Stimulated activated CD4-positive, alpha-beta T cell treated with anti-CD3 and anti-CD28 coated beads, Interleukin-1b, Interleukin-23, amount 100 ng/mL, for 4 hours (primary cell): ENCODE measurements at regions not wholly inside any gene's neighbourhood (a gene's known extent, or its start where the extent isn't known, plus 50 kb on each side); places are given as distances from the start of the nearest gene placed in this dataset.

Experiments used
- DNase-seq, 2 donors: peaks; one replicate each; pipeline ENCODE4 v3.0.0-alpha.2; 2020; ENCODE audit warnings: low read depth in 2 of 2

DNA sequence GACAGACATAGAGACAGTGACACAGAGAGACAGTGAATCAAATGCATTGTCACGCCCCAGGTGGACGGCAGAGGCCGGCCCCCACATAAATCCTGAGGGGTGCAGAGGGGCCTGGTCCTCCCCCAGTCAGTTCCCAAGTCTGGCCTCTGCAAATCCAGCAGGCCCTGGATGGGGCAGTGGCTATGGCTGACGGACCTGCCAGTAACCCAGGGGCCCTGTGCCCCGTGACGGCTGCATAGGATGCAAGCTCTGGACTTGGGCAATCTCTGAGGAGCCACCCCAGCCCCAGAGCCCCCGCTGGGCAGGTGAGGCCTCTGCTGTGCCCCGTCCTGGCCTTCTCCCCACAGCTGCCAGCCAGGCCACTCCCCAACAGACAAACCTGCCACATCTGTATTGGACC lies 204.5 kb downstream of the BRD1 start:
- DNase-seq, result no peak

DNA sequence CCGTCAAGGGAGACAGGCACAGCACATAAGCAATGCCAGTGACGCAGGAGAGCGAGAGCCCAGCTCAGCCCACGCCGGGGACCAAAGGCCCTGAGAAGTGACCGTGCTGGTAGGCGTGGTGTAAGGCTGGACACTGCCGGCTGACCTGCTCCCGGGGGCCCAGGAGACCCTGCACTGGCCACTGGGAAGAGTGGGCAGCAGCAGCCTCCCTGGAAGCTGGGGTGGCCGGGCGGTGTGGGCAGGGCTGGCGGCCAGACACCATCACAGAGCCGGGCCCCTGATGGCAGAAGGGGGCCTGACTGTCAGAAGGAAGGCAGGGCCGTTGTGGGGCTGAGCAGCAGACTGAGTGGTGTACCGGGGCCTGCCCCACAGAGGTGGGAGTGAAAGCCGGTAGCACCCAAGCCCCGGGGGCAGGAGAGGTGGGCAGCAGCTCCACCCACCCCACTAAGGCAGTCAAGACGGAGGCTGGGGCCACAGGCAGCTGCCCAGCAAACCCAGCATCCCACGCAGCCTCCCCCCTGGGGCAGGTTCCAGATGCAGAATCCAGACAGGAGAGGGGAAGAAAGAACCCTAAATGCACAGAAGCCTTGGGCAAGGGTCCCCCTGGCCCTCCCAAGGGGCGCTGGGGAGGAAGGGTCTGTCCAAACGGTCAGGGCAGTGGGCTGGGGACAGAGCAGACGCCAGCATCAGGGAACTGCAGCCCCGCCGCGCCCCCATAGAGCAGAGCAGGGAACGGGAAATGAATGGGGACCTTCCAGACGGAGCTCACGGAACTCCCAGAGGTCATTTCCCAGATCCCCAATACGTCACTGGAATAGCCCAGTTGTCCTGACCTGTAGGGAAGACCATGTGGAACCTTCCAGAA lies 205.2 kb downstream of the BRD1 start:
- DNase-seq, result no peak

DNA sequence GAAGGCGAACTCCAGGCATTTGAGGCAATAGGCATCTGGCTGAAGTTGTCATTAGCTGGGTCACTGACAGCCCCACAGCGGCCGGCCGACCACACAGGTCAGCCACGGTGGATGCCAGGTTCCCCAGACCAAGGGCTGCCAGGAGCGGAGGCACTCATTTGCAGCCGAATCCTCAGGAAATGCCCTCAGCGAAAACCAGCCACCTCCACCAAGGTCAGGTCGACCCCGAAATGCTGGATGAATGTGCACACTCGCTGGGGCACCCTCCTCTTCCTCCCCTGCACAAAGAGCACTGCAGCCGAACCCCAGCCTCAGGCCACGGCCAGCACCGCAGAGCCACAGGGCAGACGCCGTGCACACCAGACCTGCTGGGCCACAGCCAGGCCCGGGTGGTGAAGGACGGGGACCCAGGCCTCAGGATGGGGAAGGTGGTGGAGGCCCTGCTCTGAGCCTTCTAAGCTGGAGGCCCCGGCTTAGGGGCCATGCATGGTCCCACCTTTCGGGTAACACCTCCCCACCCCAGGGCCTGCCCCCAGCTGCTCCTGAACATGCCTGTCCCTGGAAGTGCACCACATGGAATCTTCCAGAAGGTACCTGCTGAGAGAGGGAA lies 206.0 kb downstream of the BRD1 start:
- DNase-seq, result no peak

DNA sequence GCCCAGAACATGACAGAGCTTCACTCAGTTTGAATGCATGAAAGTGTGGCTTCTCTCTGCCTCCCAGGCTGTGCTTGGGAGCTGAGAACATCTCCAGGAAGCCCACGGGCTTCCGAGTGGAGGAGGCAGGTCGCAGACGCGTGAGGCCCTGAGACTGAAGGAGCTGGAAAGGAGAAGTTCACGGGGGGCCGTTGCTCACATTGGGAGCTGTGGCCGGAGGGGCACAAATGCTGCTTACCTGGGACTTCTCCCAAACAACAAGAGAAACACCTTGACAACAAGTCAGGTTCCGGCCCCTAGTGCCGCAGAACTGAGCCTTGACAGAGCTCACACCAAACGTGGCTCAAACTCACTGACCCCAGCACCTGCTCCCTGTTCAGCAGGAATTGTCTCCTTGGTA lies 207.0 kb downstream of the BRD1 start:
- no peak for DNase-seq

DNA sequence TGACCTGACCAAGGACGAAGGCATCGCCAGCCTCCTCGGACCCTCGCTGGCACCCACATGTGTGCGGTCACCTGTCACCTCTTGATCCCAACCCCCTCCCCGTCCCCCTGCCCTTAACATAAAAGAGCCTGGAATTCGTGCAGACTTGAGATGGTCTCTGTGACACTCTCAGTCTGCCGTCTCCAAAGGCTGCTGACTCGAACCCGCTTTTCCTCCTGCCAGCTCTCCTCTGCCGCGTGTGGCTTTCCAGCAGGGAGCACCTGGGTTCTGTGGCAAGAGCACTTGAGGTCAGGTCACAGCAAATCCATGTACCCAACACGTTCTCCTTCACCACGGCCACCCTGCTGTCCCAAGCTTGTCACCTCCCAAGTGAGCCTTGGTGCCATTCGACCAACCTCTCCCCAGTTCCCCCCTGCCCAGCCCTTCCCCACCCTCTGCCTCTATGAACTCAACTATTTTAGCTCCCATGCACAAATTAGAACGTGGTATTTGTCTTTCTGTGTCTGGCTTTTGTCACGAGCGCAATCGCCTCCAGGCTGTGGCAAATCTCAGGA lies 207.6 kb downstream of the BRD1 start:
- no peak for DNase-seq

DNA sequence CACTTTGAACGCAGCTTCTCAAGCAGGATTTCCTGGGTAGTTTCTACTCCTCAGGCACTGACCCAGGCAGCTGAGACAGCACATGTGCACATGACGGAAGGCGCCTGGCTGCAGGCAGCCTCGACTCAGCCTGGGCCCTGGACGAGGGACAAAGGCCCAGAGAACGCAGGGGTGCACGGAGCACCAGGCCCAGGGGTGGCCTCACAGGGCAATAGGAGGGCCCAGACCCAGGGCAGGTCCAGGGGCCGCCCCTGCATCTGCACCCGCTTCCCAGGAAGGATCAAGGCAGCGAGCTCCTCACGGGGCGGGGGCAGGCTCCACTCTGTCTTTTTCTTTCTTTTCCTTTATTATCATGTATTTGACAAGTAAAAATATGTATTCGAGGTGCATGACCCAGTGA lies 208.4 kb downstream of the BRD1 start:
- DNase-seq, result no peak

DNA sequence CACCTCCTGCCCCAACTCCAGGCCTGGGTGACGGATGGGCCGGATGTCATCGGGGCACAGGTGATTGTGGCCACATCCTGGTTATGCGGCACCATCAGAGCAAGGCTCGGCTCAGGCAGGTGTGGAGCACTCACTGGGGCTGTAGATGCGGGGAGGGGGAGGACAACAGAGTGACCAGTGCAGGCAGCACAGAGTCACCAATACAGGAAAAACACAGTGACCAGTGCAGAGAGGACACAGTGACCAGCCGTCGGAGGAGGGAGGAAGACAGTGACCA lies 209.1 kb downstream of the BRD1 start:
- no peak for DNase-seq

DNA sequence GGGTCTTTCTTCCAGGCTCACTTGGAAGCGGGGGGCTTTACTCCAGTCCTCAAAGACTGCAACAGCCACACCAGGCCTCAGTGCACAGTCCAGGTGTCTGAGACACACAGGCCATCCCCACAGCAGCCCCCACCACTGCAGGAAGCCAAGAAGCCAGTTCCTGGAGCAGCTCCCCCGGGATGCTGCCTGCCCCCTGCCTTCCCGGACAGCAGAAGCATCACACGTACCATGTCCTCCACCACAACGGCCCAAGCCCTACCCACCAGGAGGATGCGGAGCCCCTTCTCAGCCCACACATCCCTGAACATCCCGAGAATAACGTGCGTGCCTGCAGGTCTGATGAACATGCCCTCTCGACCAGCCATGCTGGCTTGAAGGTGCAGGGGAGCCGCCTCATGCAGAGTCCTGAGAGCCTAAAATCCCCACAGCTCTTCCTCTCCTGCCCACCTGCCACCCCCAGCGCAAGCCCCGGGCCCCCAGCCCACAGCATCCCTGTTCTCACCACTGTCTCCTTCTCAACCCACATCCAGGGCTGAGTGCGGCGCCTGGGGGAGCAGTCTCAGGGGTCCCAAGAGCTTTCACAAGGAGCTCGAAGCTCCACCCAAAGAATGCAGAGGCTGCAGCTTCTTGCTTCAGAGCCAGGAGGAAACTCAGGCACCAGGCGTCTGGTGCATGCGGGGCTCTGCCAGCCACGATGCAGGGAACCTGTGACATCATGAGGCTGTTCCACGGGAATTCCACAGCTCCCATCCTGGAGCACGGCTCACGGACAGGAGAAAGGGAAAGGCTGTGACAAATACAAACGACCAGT lies 209.6 kb downstream of the BRD1 start:
- no peak for DNase-seq

DNA sequence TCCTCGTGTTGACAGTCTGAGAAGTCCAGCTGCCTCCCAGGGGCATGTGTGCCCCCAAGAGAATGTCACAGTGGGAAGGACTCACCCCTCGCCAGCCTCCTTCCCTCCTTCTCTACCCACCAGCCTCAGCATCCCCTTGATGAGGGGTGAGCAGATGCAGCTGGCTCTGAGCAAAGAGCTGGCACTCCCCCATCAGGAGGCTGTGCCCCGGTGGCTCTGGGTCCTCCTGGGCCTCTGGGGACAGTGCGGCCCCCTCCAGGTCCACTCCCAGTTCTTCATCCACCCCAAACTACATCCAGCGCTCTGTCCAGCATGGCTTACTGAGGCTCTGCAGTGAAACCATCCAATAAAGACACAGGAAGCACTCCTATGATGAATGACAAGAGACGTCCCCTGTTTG lies 210.4 kb downstream of the BRD1 start:
- DNase-seq, result no peak

DNA sequence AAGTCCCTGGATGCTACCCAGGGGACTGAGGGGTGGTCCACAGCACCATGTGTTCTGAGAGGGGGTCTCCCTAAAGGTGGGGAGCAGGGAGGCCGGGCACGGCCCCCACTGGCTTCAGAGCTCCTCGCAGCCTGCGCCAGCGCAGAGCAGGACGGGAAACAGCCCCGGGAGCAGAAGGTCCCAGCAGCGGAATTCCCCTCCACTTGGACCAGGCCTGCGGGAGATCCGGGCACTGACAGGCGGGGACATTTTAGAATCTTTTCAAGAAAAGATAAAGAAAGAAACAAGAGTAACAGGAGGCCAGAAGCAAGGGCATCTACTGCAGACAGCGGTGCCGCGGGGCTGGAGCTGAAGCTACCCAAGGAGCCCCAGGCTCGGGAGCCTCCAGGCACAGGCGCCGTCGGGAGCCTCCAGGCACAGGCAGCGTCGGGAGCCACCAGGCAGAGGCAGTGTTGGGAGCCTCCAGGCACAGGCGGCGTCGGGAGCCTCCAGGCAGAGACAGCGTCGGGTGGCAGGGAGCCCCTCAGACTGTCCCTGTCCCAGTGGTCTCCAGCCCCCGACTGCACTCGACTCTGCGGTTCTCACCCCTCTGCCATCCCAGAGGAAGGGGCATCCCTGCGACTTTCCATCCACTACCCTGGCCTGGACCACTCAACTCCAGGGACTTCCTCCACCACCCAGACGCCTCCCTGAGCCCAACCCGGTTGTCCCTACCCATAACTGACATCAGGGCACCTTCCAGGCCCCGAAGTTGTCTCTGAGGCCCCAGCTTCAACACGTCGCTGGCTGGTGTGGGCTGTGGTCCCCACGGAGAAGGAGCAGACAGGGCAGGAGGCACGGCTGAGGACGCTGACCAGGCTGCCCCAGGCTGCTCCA lies 211.1 kb downstream of the BRD1 start:
- no peak for DNase-seq

DNA sequence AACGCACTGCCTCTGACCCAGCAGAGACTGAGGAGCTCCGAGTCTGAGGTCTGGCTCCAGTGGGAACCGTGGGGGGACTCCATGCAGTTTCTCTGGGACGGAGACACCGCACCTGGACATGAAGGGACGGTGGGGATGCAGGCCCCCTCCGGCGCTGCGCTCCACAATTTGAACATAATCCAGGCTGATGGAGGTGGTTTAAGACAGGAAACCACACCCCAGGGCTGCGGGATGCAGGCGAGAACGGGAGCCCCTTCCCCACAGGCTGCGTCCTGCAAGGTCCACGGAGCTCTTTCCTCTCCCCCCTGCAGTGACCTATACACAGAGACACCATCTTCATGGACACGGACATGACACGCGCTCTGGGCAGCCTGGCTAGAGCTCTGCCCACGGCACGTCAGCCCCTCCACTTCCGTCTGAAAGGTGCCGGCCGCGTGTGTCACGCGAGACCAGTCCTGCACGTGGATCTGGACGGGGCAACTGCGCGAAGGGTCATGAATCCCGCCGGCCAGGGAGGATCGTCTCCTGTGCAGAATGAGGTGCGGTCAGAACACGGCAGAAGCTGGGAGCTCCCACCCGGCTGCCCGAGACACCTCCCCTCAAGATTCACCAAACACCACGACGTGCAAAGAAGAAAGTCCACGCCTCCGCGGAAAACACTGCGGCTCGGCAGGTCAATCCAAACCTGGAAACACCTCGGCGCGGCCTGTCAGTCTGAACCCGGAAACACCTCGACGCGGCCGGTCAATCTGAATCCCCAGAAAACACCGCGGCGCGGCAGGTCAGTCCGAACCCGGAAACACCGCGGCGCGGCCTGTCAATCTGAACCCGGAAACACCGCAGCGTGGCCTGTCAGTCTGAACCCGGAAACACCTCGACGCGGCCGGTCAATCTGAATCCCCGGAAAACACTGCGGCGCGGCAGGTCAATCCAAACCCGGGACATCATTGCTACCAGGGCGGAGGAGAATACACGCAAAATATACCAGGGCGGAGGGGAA lies 212.4 kb downstream of the BRD1 start:
- no peak for DNase-seq

DNA sequence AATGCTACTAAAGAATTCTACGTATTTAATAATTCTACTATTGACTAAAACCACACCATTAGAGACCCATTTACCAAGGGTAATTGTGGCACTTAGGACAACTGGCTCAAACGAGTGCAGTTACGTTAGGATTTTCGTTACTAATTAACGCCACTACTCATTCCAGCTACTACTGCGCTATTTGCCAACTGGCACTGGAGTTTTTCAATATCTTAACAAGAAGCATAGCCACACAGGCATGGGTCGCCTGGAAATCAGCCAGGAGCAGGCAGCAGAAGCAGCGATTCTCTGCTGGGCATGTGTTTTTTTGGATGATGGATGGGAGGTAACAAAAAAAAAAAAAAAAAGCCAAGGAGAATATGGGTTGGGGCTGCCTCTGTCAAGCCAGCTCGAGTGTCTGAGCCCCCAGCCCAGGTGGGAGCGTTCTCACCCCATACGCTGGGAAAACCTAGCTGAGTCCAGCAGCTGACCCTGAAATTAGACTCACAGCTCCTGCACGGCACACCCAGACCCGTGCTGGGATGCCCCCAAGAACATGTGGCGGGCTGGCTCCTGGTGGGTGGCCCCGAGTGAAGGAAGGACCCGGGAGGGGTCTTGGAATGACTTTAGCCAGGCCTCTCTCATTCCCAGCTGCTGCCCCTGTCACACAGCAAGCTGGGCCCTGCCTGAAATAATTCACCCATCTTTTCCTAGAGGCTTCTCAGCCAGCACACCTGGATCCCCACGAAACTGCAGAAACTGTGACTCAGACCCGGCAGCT lies 214.0 kb downstream of the BRD1 start:
- DNase-seq, result no peak

DNA sequence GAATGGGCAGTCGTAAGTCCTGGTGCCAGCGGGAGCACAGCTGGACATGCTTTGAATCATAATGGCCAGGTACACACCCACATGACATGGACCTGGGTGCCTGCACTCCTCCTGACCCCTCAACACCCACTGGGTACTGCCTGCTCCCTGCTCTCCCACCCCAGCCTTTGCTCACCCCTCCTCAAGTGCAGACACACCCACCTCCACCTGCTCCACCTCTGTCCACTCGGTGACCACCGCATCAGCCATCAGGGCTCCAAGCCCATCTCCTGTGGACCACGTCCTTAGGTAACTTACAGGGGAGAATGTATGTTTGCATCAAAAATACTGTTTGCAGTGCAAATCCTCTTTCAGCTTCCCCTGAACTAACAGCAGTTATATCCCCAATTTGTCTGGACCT lies 214.6 kb downstream of the BRD1 start:
- no peak for DNase-seq

DNA sequence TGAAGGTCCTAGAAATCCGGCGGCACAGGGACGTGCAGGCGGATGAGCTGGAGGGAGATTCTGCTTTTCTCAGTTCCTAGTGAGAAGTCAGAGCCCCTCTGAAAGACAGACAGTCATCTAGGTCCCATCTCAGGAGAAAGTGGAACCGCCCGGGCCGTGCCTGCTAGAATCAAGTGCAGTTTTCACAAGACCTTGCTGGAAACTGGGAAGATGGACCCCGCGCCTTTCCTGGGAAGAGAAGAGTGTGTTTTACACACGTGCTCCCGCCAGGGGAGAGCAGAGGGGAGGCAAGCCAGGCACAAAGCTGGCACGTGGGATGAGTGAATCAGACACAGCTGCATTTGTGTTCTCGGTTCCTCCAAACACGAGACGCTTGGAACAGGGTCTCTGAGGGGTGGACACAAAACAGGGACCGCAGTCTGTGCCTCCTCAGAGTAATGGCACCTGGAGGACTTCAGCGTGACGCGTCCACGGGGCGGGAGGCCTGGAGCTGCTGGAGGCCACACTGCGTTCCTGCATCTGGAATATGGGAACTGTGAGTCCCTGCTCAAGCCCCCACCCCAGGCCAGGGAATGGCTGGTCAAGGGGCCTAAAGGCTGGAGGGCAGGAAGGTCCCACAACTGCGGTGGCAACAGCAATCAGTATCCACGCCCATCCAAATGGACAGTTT lies 218.3 kb downstream of the BRD1 start:
- no peak for DNase-seq

DNA sequence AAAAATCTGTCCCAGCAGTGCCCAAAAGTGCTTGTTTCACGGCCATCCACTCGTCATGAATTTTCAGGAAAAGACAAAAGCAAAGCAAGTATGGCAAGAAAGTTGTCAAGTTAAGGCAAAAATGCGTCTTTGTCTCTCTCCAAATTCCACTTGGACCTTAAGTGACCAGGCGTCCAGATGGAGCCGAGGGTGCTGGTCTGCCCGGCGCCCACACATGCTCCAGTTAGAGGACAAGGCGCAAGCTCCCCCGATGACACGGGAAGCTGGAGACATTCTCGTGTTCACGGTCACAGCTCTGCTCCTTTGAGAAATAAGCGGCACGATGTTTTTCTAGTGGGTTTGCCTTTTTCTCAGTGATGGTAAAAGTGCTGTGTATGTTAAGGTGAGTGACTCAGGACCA lies 219.0 kb downstream of the BRD1 start:
- DNase-seq, result no peak

DNA sequence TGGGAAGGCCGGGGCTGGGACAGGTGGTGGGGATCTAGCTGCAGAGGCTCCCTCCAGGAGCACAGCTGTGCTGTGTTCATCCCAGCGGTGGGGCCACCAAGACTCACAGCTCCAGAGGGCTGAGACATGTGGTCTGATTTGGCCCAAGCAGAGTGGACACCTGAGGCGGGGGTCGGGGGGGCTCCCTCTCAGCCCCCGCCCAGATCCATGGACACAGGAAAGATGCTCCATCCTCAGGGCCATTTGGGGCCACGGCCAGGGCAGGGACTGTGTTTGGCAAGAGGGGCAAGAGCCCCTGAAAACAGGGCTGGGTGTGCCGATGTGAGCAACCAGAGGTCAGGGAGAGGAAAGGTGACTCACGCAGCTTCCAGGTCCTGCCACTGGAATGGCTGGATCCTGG lies 219.4 kb downstream of the BRD1 start:
- DNase-seq, result no peak

DNA sequence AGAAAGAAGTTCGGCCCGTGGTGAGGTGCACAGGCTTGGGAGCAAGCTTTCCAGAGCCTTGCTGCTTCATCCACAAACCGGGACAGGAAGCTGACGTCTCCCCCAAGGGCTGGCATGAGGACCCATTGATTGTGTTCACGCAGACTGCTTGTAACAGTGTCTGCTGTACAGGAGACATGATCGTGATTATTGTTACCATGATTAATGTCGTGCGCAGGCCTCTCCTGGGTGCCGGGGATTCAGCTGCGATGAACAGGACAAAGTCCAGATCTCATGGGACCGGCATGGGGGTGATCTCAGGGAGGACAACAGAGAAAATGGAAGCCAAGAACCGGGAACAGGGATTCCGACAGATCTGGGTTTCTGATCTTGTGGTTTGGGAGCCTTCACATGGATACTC lies 219.9 kb downstream of the BRD1 start:
- no peak for DNase-seq

DNA sequence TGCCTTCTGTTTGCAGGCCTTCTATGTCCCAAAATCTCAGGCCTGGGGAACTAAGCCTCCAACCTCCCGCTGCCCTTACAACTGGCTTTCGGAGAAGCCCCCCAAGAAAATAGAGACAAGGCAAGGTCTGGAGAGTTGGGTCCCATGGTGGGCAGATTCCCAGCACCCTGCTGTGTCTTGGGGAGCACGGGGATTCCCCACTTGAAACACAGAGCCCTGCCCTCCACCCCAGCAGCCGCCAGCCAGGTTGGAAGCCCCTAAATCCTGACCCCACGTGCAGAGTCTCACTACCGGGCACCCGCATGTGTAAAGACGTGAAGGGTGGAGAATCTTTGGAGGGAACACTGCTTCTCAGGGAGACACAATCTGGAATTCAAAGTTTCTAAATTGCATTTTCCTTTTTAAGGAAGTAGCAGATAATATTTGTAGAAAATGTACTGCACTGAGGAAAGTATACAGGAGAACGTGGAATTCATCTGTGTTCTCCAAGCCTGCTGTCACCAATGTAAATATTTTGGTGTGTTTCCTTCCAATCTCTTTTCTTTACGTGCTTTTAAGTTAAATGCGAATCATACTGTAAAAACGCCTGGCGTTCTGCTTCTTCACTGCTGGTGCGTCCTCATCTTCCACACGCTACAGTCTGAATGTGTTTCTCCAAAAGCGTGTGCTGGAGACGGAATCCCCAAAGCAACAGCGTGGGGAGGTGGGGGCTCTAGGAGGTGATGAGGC lies 220.9 kb downstream of the BRD1 start:
- DNase-seq, result no peak
